MM.1S (cell line): ENCODE measurements at regions not wholly inside any gene's neighbourhood (a gene's known extent, or its start where the extent isn't known, plus 50 kb on each side); places are given as distances from the start of the nearest gene placed in this dataset.

Experiments
- CTCF ChIP-seq: fragments of 300-600 bp; sonication (generic); IDR thresholded peaks from 2 replicates; pipeline ENCODE4 v1.5.1; 2016; ENCODE audit warnings: antibody characterized with exemption, low read length, mixed read lengths
- EZH2 ChIP-seq: fragments of 300-600 bp; sonication (generic); optimal IDR thresholded peaks from 2 replicates; pipeline ENCODE3; 2017; ENCODE audit warnings: low read depth, mild to moderate bottlenecking, antibody characterized with exemption, low read length, mixed read lengths

- no peak for TF ChIP-seq CTCF
- TF ChIP-seq EZH2 = no peak
Observed at GRCh38 chr13:42394711-42395085, 122.7 kb downstream of the AKAP11 start.
